GM12864 (cell line): ENCODE measurements at regions not wholly inside any gene's neighbourhood (a gene's known extent, or its start where the extent isn't known, plus 50 kb on each side); places are given as distances from the start of the nearest gene placed in this dataset.

Experiments
- DNase-seq: peaks from one replicate; pipeline ENCODE4 v3.0.0-alpha.2; 2011; ENCODE audit warnings: low read depth
- H3K4me3 ChIP-seq: 2 replicates; pipeline ENCODE4 v1.5.1; 2011; ENCODE audit warnings: mild to moderate bottlenecking, low read depth, low read length, control low read depth
- TF ChIP-seq, protein P1 (sequence below): IDR thresholded peaks from 2 replicates; pipeline ENCODE4 v1.5.1; 2011; ENCODE audit warnings: low read depth, mild to moderate bottlenecking, moderate library complexity, low read length, control low read depth, inconsistent platforms; ENCODE audit errors: missing control alignments

- TF ChIP-seq, protein P1, sequence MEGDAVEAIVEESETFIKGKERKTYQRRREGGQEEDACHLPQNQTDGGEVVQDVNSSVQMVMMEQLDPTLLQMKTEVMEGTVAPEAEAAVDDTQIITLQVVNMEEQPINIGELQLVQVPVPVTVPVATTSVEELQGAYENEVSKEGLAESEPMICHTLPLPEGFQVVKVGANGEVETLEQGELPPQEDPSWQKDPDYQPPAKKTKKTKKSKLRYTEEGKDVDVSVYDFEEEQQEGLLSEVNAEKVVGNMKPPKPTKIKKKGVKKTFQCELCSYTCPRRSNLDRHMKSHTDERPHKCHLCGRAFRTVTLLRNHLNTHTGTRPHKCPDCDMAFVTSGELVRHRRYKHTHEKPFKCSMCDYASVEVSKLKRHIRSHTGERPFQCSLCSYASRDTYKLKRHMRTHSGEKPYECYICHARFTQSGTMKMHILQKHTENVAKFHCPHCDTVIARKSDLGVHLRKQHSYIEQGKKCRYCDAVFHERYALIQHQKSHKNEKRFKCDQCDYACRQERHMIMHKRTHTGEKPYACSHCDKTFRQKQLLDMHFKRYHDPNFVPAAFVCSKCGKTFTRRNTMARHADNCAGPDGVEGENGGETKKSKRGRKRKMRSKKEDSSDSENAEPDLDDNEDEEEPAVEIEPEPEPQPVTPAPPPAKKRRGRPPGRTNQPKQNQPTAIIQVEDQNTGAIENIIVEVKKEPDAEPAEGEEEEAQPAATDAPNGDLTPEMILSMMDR, result no peak
- DNase-seq, result no peak
- no peak overlapping the region for H3K4me3 ChIP-seq
Measured at GRCh38 chr1:199205740-199206441, 567.1 kb downstream of the PTPRC start.

DNA sequence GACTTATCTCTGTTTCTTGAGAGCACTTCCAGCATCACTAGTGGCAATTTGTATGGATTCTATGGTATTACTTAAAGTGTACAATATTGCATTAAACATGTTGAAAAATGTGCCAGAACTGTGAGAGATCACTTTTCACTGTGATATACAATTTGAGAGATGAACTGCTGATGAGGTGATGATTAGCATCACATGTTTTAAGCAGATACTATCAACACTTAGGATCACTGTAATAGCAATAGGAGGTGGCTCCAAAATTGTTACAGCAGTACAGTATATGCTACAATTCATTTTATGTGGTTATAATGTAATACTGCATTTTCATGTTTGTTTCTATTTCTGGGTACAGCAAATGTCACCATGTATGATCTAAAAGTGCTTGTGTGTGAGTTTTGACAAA is 570.0 kb downstream of the PTPRC start:
- H3K4me3 ChIP-seq, result no peak overlapping the region
- TF ChIP-seq, protein P1, result no peak
- no peak for DNase-seq

- no peak for DNase-seq
- TF ChIP-seq, protein P1, result no peak
- no peak overlapping the region for H3K4me3 ChIP-seq
Measured at GRCh38 chr1:199218065-199218464, 579.2 kb downstream of the PTPRC start.

GRCh38 chr1:199218533-199218932 is 579.7 kb downstream of the PTPRC start:
- H3K4me3 ChIP-seq, result no peak overlapping the region
- DNase-seq, result no peak
- TF ChIP-seq, protein P1, result no peak

DNA sequence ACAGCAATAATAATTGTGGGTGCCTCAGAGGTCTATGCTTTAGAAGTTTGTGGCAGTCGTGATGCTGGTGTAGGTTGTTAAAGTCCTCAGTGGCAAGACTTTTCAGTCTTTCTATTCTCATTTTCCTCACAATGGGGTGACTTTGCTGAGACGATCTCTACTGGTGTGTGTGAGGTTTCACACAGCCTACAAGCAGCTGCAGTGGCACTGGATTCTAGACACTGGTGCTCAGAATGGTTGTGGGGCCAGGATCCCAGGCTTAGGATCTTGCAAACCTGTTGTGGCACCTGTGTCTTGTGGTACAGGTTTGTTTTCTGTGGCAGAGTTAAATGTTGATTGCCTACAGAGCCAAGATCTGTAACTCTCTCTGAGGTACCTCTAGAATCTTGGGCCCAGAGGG is 581.2 kb downstream of the PTPRC start:
- no peak for DNase-seq
- TF ChIP-seq, protein P1, result no peak
- no peak overlapping the region for H3K4me3 ChIP-seq

GRCh38 chr1:199221371-199222150 is 582.7 kb downstream of the PTPRC start:
- no peak overlapping the region for H3K4me3 ChIP-seq
- TF ChIP-seq, protein P1, result peak; percentile 13
- no peak for DNase-seq

- TF ChIP-seq, protein P1, result no peak
- H3K4me3 ChIP-seq, result no peak overlapping the region
- no peak for DNase-seq
Measured at GRCh38 chr1:199223936-199224335, 585.1 kb downstream of the PTPRC start.
